ENCODE measurements at regions not wholly inside any gene's neighbourhood (a gene's known extent, or its start where the extent isn't known, plus 50 kb on each side); places are given as distances from the start of the nearest gene placed in this dataset.

GRCh38 chr2:138121666-138122661 lies 157.7 kb downstream of the HNMT start:
- Mint-ChIP-seq H3K4me1 (no peaks in the 10 kb centered on the region), H3K27me3 (no peaks in the 10 kb centered on the region), H3K27ac (no peak overlapping the region), H3K4me3 (no peak overlapping the region), H3K36me3 (ENCODE audit: low read depth) (no peaks in the 10 kb centered on the region), H3K9me3 (no peaks in the 10 kb centered on the region)
- no peak for DNase-seq
- ATAC-seq: no peak

DNA sequence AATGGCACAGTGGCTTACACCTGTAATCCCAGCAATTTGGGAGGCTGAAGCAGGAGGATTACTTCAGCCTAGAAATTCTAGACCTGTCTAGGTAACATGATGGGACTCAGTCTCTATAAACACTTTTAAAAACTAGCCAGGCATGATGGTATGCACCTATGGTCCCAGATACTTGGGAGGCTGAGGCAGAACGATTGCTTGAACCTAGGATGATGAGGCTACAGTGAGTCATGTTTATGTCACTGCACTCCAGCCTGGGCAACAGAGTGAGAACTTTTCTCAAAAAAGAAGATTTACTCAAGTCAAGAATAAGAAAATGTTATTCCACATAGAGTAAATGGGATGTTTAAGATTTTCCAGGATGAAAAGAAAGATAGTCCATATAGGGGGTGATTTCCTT lies 158.6 kb downstream of the HNMT start:
- ATAC-seq (no peak), DNase-seq (no peak)
- Mint-ChIP-seq H3K4me1 (no peaks in the 10 kb centered on the region), H3K27ac (no peak overlapping the region), H3K9me3 (no peaks in the 10 kb centered on the region), H3K27me3 (peaks cover 2% of the 10 kb centered on the region), H3K4me3 (no peak overlapping the region), H3K36me3 (ENCODE audit: low read depth) (no peaks in the 10 kb centered on the region)

DNA sequence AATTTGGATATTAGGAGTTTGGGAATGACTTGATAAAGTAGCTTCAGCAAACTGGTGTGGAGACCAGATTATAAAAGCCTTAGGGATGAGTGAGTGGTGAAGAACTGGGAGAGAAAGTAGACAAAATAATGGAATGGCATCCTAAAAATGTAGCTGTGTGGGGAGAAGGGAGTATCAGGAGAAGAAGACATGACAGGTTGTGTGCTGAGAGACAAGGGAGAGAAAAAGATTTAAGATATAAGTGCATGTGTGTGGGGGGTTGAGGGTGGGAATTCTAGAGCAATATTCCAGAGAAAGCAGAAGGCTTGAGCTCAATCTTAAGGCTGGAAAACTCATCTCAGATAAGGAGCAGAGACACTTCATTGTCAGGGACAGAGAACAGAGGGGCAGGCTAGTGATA lies 159.5 kb downstream of the HNMT start:
- ATAC-seq (no peak), DNase-seq (no peak)
- no peaks in the 10 kb centered on the region for H3K36me3 Mint-ChIP-seq (ENCODE audit: low read depth)
- no peak overlapping the region for H3K4me3 Mint-ChIP-seq
- no peaks in the 10 kb centered on the region for H3K4me1 Mint-ChIP-seq
- no peak overlapping the region for H3K27ac Mint-ChIP-seq
- H3K27me3 Mint-ChIP-seq: peaks cover 2% of the 10 kb centered on the region
- no peaks in the 10 kb centered on the region for H3K9me3 Mint-ChIP-seq

DNA sequence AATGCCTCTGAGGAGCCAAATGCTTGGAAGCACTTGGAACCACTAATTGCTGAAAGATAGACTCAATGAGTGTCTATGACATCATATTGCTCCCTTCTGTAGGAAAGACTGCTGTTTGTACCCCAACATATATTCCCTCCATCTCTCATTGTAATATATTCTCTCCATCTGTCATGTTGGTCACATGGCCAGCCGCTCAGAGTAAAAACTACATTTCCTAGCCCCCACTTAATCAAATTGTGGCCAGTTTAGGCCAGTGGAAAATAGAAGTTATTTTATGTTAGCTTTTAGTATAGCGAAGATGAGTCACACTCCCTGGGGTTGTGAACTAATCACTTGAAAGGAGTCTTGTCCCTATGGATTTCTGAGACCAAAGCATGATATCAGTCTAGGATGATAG lies 160.2 kb downstream of the HNMT start:
- Mint-ChIP-seq H3K9me3 (no peaks in the 10 kb centered on the region), H3K4me1 (no peaks in the 10 kb centered on the region), H3K4me3 (no peak overlapping the region), H3K36me3 (ENCODE audit: low read depth) (no peaks in the 10 kb centered on the region), H3K27me3 (peaks cover 2% of the 10 kb centered on the region), H3K27ac (no peak overlapping the region)
- no peak for ATAC-seq
- no peak for DNase-seq

GRCh38 chr2:138125306-138126288 lies 161.3 kb downstream of the HNMT start:
- H3K4me3 Mint-ChIP-seq: no peak overlapping the region
- peaks cover 2% of the 10 kb centered on the region for H3K27me3 Mint-ChIP-seq
- no peaks in the 10 kb centered on the region for H3K4me1 Mint-ChIP-seq
- no peak for ATAC-seq
- H3K9me3 Mint-ChIP-seq: no peaks in the 10 kb centered on the region
- no peak for DNase-seq
- H3K36me3 Mint-ChIP-seq (ENCODE audit: low read depth): no peaks in the 10 kb centered on the region
- no peak overlapping the region for H3K27ac Mint-ChIP-seq

GRCh38 chr2:138132108-138132507 lies 167.8 kb downstream of the HNMT start:
- peaks cover 2% of the 10 kb centered on the region for H3K27me3 Mint-ChIP-seq
- H3K4me3 Mint-ChIP-seq: no peak overlapping the region
- DNase-seq (no peak), ATAC-seq (no peak)
- no peaks in the 10 kb centered on the region for H3K4me1 Mint-ChIP-seq
- H3K27ac Mint-ChIP-seq: no peak overlapping the region
- H3K36me3 Mint-ChIP-seq (ENCODE audit: low read depth): no peaks in the 10 kb centered on the region
- peaks cover 5% of the 10 kb centered on the region for H3K9me3 Mint-ChIP-seq

DNA sequence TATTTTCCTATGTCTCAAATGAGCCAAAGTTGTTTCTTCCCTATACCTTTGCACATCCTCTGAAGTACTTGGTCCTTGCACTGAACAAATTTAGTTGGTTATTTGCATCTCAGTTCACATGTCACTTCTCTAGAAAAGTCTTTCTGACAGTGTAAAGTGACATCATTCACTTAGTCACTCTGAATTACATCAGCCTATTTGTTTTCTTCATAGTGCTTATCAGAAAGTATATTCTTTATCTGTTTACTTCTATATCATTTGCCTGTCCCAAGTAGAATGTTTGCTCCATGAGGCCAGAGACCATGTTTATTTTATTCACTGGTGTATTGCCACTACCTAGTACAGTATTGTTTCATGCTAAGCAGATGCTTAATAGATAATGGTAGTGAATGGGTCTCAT lies 173.7 kb downstream of the HNMT start:
- Mint-ChIP-seq H3K4me3 (no peak overlapping the region), H3K36me3 (ENCODE audit: low read depth) (no peaks in the 10 kb centered on the region), H3K9me3 (peaks cover 5% of the 10 kb centered on the region), H3K27me3 (no peaks in the 10 kb centered on the region), H3K27ac (no peak overlapping the region), H3K4me1 (no peaks in the 10 kb centered on the region)
- DNase-seq (no peak), ATAC-seq (no peak)

DNA sequence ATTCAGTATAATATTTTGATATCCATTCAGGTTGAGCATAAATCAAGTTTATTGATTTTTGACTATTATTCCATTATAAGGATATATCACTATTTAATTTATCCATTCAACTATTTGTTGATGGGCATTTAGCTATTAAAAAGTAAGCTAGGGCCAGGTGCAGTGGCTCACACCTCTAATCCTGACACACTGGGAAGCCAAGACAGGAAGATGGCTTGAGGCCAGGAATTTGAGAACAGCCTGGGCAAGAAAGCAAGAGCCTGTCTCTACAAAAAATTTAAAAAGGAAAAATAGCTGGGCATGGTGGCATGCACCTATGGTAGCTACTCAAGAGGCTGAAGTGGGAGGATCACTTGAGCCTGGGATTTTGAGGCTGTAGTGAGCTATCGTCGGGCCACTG lies 183.5 kb downstream of the HNMT start:
- ATAC-seq (no peak), DNase-seq (no peak)
- H3K36me3 Mint-ChIP-seq (ENCODE audit: low read depth): peaks cover 2% of the 10 kb centered on the region
- H3K4me3 Mint-ChIP-seq: no peak overlapping the region
- H3K27ac Mint-ChIP-seq: no peak overlapping the region
- H3K9me3 Mint-ChIP-seq: no peaks in the 10 kb centered on the region
- peaks cover 2% of the 10 kb centered on the region for H3K27me3 Mint-ChIP-seq
- H3K4me1 Mint-ChIP-seq: no peaks in the 10 kb centered on the region

GRCh38 chr2:138155304-138155703 lies 191.0 kb downstream of the HNMT start:
- H3K4me3 Mint-ChIP-seq: no peak overlapping the region
- peaks cover 2% of the 10 kb centered on the region for H3K36me3 Mint-ChIP-seq (ENCODE audit: low read depth)
- no peak overlapping the region for H3K27ac Mint-ChIP-seq
- no peaks in the 10 kb centered on the region for H3K9me3 Mint-ChIP-seq
- no peaks in the 10 kb centered on the region for H3K4me1 Mint-ChIP-seq
- peaks cover 2% of the 10 kb centered on the region for H3K27me3 Mint-ChIP-seq
- no peak for ATAC-seq
- DNase-seq: no peak

GRCh38 chr2:138157372-138157771 lies 193.1 kb downstream of the HNMT start:
- no peak for DNase-seq
- no peak for ATAC-seq
- H3K27me3 Mint-ChIP-seq: peaks cover 1% of the 10 kb centered on the region
- no peaks in the 10 kb centered on the region for H3K9me3 Mint-ChIP-seq
- H3K4me1 Mint-ChIP-seq: no peaks in the 10 kb centered on the region
- no peak overlapping the region for H3K4me3 Mint-ChIP-seq
- no peak overlapping the region for H3K27ac Mint-ChIP-seq
- peaks cover under 1% of the 10 kb centered on the region for H3K36me3 Mint-ChIP-seq (ENCODE audit: low read depth)

DNA sequence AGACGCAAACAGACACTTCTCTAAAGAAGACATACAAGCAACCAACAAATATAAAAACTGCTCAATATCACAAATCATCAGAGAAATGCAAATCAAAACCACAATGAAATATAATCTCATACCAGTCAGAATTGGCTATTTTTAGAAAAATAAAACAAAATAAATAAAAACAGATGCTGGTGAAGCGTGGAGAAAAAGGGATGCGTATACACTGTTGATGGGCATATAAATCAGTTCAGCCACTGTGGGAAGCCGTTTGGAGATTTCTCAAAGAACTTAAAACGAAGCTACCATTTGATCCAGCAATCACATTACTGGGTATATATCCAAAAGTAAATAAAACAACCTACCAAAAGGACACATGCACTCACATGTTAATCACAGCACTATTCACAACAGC lies 206.2 kb downstream of the HNMT start:
- no peaks in the 10 kb centered on the region for H3K36me3 Mint-ChIP-seq (ENCODE audit: low read depth)
- no peak for ATAC-seq
- no peak overlapping the region for H3K4me3 Mint-ChIP-seq
- H3K9me3 Mint-ChIP-seq: peaks cover 18% of the 10 kb centered on the region
- DNase-seq: no peak
- no peak overlapping the region for H3K27ac Mint-ChIP-seq
- no peaks in the 10 kb centered on the region for H3K27me3 Mint-ChIP-seq
- no peaks in the 10 kb centered on the region for H3K4me1 Mint-ChIP-seq

- no peak for DNase-seq
- Mint-ChIP-seq H3K4me3 (no peak overlapping the region), H3K36me3 (ENCODE audit: low read depth) (no peaks in the 10 kb centered on the region), H3K9me3 (peaks cover 12% of the 10 kb centered on the region), H3K4me1 (no peaks in the 10 kb centered on the region), H3K27me3 (no peaks in the 10 kb centered on the region), H3K27ac (no peak overlapping the region)
- ATAC-seq: no peak
These were observed 207.0 kb downstream of the HNMT start for GRCh38 chr2:138171244-138171643.

GRCh38 chr2:138175066-138175465 lies 210.8 kb downstream of the HNMT start:
- Mint-ChIP-seq H3K36me3 (ENCODE audit: low read depth) (no peaks in the 10 kb centered on the region), H3K4me1 (no peaks in the 10 kb centered on the region), H3K27me3 (no peaks in the 10 kb centered on the region), H3K4me3 (no peak overlapping the region), H3K9me3 (no peaks in the 10 kb centered on the region), H3K27ac (no peak overlapping the region)
- DNase-seq: no peak
- no peak for ATAC-seq

DNA sequence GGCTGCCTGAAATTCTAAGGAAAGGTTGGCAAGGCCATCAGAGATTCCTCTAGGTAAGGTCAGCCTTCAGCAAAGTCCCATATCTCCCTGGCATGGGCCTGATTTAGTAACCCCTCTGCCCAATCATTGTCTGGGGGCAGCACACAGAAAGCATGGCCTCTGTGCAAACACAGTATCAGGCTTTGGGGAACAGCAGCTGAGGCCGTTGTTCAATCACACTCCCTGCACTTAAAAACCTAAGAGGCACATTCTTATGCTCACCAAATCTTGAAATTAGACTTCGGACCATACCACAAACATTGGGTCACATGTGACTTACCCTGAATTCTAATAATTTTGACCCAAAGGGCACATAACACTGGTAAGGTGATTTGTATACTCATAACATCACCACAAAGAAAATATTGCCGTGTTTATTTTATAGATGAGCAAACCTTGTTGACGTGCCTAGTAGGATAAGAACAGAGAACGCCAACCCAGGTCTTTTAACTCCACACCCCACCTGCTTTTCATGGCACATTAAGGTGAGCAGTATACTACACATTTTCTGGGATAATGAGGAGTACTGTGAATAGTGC lies 212.7 kb downstream of the HNMT start:
- ATAC-seq (no peak), DNase-seq (no peak)
- Mint-ChIP-seq H3K4me1 (no peaks in the 10 kb centered on the region), H3K9me3 (no peaks in the 10 kb centered on the region), H3K36me3 (ENCODE audit: low read depth) (no peaks in the 10 kb centered on the region), H3K27me3 (no peaks in the 10 kb centered on the region), H3K27ac (no peak overlapping the region), H3K4me3 (no peak overlapping the region)
